Naive thymus-derived CD4-positive, alpha-beta T cell (primary cell): ENCODE measurements at regions not wholly inside any gene's neighbourhood (a gene's known extent, or its start where the extent isn't known, plus 50 kb on each side); places are given as distances from the start of the nearest gene placed in this dataset.

Source experiments
- ATAC-seq: fragments of 150-1000 bp; cut with Tn5 transposase; 2 replicates; pipeline ENCODE4 v1.10.0; 2021; ENCODE audit warnings: mild to moderate bottlenecking, moderate library complexity
- CTCF ChIA-PET: fragments of 350-600 bp; sonication (Branson Sonifier 250); formaldehyde crosslinking; loops from one replicate; lab custom pipeline; 2021; ENCODE audit warnings: antibody characterized with exemption; lab: Charles Lee
- POLR2A ChIA-PET: fragments of 350-600 bp; sonication (Branson Sonifier 250); formaldehyde crosslinking; loops from one replicate; lab custom pipeline; 2021; ENCODE audit warnings: antibody characterized with exemption, inconsistent platforms; lab: Charles Lee
- DNase-seq, 9 donors: peaks; one replicate each; pipeline versions ENCODE4 v3.0.0 to v3.0.0-alpha.2; 2020 to 2022; ENCODE audit warnings: mixed read lengths in 1 of 9
- H3K27ac ChIP-seq: one replicate; pipeline ENCODE4 v1.7.0; 2013; ENCODE audit warnings: mild to moderate bottlenecking, low read depth, low read length, moderate library complexity
- H3K27me3 ChIP-seq, 2 donors: one replicate each; pipeline ENCODE4 v1.7.0; 2013; ENCODE audit warnings: low read length in 2 of 2, mild to moderate bottlenecking in 2 of 2, moderate library complexity in 2 of 2; ENCODE audit not compliant: control insufficient read depth in 2 of 2, insufficient read depth in 2 of 2
- H3K36me3 ChIP-seq, 3 experiments: 1 replicate in 2 of 3; 2 replicates in 1 of 3; pipeline ENCODE4 v1.7.0; 2013; ENCODE audit warnings: low read length in 3 of 3, mild to moderate bottlenecking in 3 of 3, moderate library complexity in 1 of 3; ENCODE audit not compliant: insufficient read depth in 3 of 3, control insufficient read depth in 2 of 3
- H3K4me1 ChIP-seq, 2 donors: one replicate each; pipeline ENCODE4 v1.7.0; 2013; ENCODE audit warnings: low read length in 2 of 2, mild to moderate bottlenecking in 2 of 2, moderate library complexity in 1 of 2; ENCODE audit not compliant: control insufficient read depth in 2 of 2, insufficient read depth in 2 of 2
- H3K4me3 ChIP-seq: 2 replicates; pipeline ENCODE4 v1.7.0; 2013; ENCODE audit warnings: mild to moderate bottlenecking, low read length
- H3K9me3 ChIP-seq, 3 experiments: 1 replicate in 2 of 3; 2 replicates in 1 of 3; pipeline ENCODE4 v1.7.0; 2013; ENCODE audit warnings: low read length in 3 of 3; ENCODE audit not compliant: control insufficient read depth in 2 of 3
- H3K27ac Mint-ChIP-seq, 9 donors: one replicate each; pipeline ENCODE4 v1.8.0; 2020 to 2022; ENCODE audit warnings: mixed read lengths in 9 of 9, mild to moderate bottlenecking in 8 of 9, moderate library complexity in 5 of 9, inconsistent platforms in 2 of 9
- H3K27me3 Mint-ChIP-seq, 5 donors: one replicate each; pipeline ENCODE4 v1.8.0; 2021 to 2022; ENCODE audit warnings: mixed read lengths in 5 of 5, mild to moderate bottlenecking in 1 of 5
- H3K36me3 Mint-ChIP-seq, 5 donors: one replicate each; pipeline ENCODE4 v1.8.0; 2020 to 2022; ENCODE audit warnings: mixed read lengths in 5 of 5, mild to moderate bottlenecking in 3 of 5, inconsistent platforms in 1 of 5
- H3K4me1 Mint-ChIP-seq, 7 donors: one replicate each; pipeline ENCODE4 v1.8.0; 2020 to 2022; ENCODE audit warnings: mixed read lengths in 7 of 7, mild to moderate bottlenecking in 3 of 7, inconsistent platforms in 1 of 7
- H3K4me3 Mint-ChIP-seq, 10 donors: one replicate each; pipeline ENCODE4 v1.8.0; 2020 to 2022; ENCODE audit warnings: mild to moderate bottlenecking in 10 of 10, mixed read lengths in 10 of 10, moderate library complexity in 6 of 10, inconsistent platforms in 2 of 10
- H3K9me3 Mint-ChIP-seq, 11 donors: one replicate each; pipeline ENCODE4 v1.8.0; 2020 to 2022; ENCODE audit warnings: mixed read lengths in 11 of 11, mild to moderate bottlenecking in 4 of 11, inconsistent platforms in 1 of 11, moderate library complexity in 1 of 11
- intact Hi-C, 2 donors: fragments of 100-400 bp; cut with micrococcal nuclease; formaldehyde crosslinking; loops; one replicate each; pipeline ENCODE4 v1.15.1; 2023

DNA sequence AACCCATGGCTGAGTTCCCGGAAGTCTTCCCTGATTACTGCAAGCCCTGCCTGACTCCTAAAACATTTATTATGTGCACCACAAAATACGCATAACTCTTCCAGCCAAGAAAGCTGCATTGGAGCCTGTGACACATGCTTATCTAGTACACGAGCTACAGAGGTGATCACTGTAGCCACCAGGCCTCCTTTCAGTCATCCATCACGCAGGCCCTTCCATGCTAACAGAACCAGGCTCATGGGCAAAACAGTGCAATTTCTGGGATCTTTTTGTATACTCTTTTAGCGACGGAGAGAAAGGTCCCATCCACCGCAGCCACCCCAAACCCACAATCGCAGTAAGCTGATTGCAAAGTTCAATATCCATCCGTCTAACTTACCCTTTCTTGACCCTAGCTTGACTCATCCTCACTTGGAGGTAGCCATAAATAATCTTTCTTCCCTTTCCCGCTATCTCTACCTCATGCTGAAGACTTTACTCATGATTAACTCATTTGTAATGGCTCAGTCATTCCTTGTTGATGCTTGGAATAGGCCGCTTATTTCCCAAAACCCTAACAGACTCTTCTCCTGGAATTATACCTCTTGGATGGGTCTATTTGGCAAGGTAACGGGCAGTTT, 1203.5 kb downstream of the TYW1 start:
- no peaks in the 10 kb centered on the region for H3K27me3 ChIP-seq
- peaks cover 0 to 2% (median 0%) of the 10 kb centered on the region in 7 donors for H3K4me1 Mint-ChIP-seq
- H3K36me3 Mint-ChIP-seq, result peaks cover 0 to 6% (median 0%) of the 10 kb centered on the region in 5 donors
- no peak overlapping the region for H3K4me3 ChIP-seq
- no peaks in the 10 kb centered on the region for H3K36me3 ChIP-seq
- no peak for DNase-seq
- H3K27ac Mint-ChIP-seq, result no peak overlapping the region
- ChIA-PET POLR2A (no interaction called here), CTCF (no interaction called here)
- no peak overlapping the region for H3K27ac ChIP-seq
- no peaks in the 10 kb centered on the region for H3K27me3 Mint-ChIP-seq
- H3K9me3 ChIP-seq, result peaks cover 0 to 6% (median 0%) of the 10 kb centered on the region in 3 experiments
- H3K4me1 ChIP-seq, result no peaks in the 10 kb centered on the region
- no peak overlapping the region for H3K4me3 Mint-ChIP-seq
- intact Hi-C loops, result no loop called here
- peaks cover 0 to 63% (median 20%) of the 10 kb centered on the region in 11 donors for H3K9me3 Mint-ChIP-seq
- ATAC-seq, result no peak

DNA sequence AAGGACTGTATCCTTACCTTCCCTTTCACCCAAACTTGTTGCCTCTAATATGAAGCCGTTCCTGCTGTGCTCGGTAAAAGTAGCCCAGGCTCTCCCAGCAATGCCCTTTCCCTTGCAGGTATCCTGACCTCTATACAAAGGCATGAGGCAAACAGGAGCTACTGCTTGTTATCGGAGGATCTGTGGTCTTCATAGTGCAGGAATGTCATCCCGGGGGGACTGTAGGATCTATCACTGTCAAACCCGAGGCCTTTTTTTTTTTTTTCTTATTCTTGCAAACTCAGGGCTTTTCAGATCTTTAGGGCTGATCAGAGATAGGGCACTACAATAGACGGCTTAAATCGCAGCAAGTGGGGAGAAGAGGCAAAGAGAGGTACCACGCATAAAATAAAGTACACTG, 1206.6 kb downstream of the TYW1 start:
- DNase-seq, result no peak
- H3K9me3 ChIP-seq, result no peaks in the 10 kb centered on the region
- CTCF ChIA-PET, result no interaction called here
- H3K27ac Mint-ChIP-seq, result no peak overlapping the region
- POLR2A ChIA-PET, result no interaction called here
- H3K36me3 Mint-ChIP-seq, result peaks cover 0 to 6% (median 0%) of the 10 kb centered on the region in 5 donors
- no peaks in the 10 kb centered on the region for H3K36me3 ChIP-seq
- no peaks in the 10 kb centered on the region for H3K4me1 Mint-ChIP-seq
- H3K27ac ChIP-seq, result no peak overlapping the region
- intact Hi-C loops, result no loop called here
- H3K9me3 Mint-ChIP-seq, result peaks cover 0 to 59% (median 16%) of the 10 kb centered on the region in 11 donors
- no peak overlapping the region for H3K4me3 Mint-ChIP-seq
- H3K27me3 Mint-ChIP-seq, result no peaks in the 10 kb centered on the region
- H3K27me3 ChIP-seq, result no peaks in the 10 kb centered on the region
- H3K4me3 ChIP-seq, result no peak overlapping the region
- no peak for ATAC-seq
- H3K4me1 ChIP-seq, result no peaks in the 10 kb centered on the region

DNA sequence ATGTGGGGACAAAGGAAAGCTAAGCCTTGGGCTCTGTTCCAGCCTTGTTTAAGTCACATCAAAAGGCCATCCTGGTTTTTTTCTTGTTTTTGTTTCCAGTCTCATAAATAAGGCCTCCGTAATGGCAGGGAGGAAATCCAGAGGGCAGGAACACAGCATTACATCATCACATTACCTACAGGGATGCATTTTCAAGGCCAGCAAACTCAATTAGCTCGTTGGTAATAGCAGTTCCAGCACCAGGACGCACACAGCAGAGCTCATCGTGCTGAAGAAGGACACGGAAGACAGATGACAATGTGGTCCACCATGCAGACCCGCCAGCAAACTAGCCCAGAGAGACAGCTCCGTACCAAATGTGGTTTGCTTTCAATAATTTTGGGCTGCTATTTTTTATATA, 1209.2 kb downstream of the TYW1 start:
- no peak overlapping the region for H3K4me3 ChIP-seq
- H3K27me3 ChIP-seq, result no peaks in the 10 kb centered on the region
- Mint-ChIP-seq H3K4me1 (no peaks in the 10 kb centered on the region), H3K27ac (no peak overlapping the region), H3K27me3 (no peaks in the 10 kb centered on the region), H3K4me3 (no peak overlapping the region), H3K36me3 (peaks cover 0 to 6% (median 0%) of the 10 kb centered on the region in 5 donors), H3K9me3 (peaks cover 0 to 39% (median 14%) of the 10 kb centered on the region in 11 donors)
- CTCF ChIA-PET, result no interaction called here
- no peaks in the 10 kb centered on the region for H3K36me3 ChIP-seq
- H3K4me1 ChIP-seq, result no peaks in the 10 kb centered on the region
- H3K27ac ChIP-seq, result no peak overlapping the region
- ATAC-seq (no peak), DNase-seq (no peak)
- no peaks in the 10 kb centered on the region for H3K9me3 ChIP-seq
- intact Hi-C loops, result no loop called here
- POLR2A ChIA-PET, result no interaction called here

DNA sequence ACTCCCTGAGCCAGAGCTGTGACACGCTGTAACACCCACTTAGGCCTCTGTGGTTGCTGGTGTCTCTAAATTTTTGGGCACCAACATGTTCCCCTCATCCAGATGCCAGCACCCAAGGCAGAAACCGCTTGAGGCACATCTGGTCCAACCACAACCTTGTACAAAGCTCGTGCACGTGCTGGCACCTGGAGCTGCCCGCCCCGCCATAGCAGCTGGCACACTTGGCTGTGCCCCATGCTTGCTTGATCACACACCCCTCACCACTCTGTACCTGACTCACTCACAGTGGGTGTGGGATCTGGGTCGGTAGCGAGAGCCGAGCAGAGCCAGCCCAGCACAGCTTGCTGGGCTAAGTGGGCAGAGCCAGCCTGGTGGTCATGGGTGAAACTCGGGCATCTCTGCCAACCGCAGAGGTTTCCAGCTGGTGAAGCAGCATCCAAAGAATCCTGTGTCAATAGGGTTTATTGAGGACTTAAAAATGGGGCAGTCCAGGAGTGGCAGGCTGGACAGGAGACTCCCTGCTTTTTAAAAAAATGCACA, 1210.4 kb downstream of the TYW1 start:
- Histone ChIP-seq H3K36me3 (no peaks in the 10 kb centered on the region), H3K27me3 (no peaks in the 10 kb centered on the region), H3K4me3 (no peak overlapping the region), H3K27ac (no peak overlapping the region), H3K4me1 (no peaks in the 10 kb centered on the region), H3K9me3 (no peaks in the 10 kb centered on the region)
- DNase-seq (no peak), ATAC-seq (no peak)
- H3K4me1 Mint-ChIP-seq, result no peaks in the 10 kb centered on the region
- intact Hi-C loops, result no loop called here
- ChIA-PET POLR2A (no interaction called here), CTCF (no interaction called here)
- H3K9me3 Mint-ChIP-seq, result peaks cover 0 to 35% (median 16%) of the 10 kb centered on the region in 11 donors
- H3K36me3 Mint-ChIP-seq, result peaks cover 0 to 6% (median 0%) of the 10 kb centered on the region in 5 donors
- H3K4me3 Mint-ChIP-seq, result no peak overlapping the region
- no peaks in the 10 kb centered on the region for H3K27me3 Mint-ChIP-seq
- no peak overlapping the region for H3K27ac Mint-ChIP-seq

DNA sequence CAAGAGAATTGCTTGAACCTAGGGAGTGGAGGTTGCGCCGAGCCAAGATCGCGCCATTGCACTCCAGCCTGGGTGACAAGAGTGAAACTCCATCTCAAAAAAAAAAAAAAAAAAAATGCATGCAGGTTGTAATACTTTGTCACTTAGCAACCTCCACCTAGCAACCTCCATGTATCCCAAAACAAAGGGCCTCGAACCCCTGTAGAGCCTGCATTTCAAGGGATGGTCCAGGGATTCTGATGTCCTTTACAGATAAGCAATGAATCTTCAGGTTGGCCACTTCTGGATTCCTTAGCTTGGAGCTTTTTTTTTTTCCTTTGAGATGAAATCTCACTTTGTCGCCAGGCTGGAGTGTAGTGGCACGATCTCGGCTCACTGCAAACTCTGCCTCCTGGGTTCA, 1211.0 kb downstream of the TYW1 start:
- Mint-ChIP-seq H3K4me3 (no peak overlapping the region), H3K4me1 (no peaks in the 10 kb centered on the region), H3K36me3 (peaks cover 0 to under 1% (median 0%) of the 10 kb centered on the region in 5 donors), H3K27me3 (no peaks in the 10 kb centered on the region), H3K9me3 (peaks cover 0 to 31% (median 16%) of the 10 kb centered on the region in 11 donors), H3K27ac (no peak overlapping the region)
- Histone ChIP-seq H3K9me3 (no peaks in the 10 kb centered on the region), H3K4me3 (no peak overlapping the region), H3K36me3 (no peaks in the 10 kb centered on the region), H3K27ac (no peak overlapping the region), H3K4me1 (no peaks in the 10 kb centered on the region), H3K27me3 (no peaks in the 10 kb centered on the region)
- CTCF ChIA-PET, result no interaction called here
- intact Hi-C loops, result no loop called here
- POLR2A ChIA-PET, result no interaction called here
- ATAC-seq (no peak), DNase-seq (no peak)

GRCh38 chr7:68209486-68209885, 1212.9 kb downstream of the TYW1 start:
- Histone ChIP-seq H3K4me1 (no peaks in the 10 kb centered on the region), H3K36me3 (no peaks in the 10 kb centered on the region), H3K4me3 (no peak overlapping the region), H3K27me3 (no peaks in the 10 kb centered on the region), H3K27ac (no peak overlapping the region), H3K9me3 (peaks cover 0 to under 1% (median 0%) of the 10 kb centered on the region in 3 experiments)
- Mint-ChIP-seq H3K27me3 (no peaks in the 10 kb centered on the region), H3K9me3 (peaks cover 0 to 27% (median 15%) of the 10 kb centered on the region in 11 donors), H3K4me3 (no peak overlapping the region), H3K36me3 (peaks cover 0 to 2% (median 0%) of the 10 kb centered on the region in 5 donors), H3K4me1 (no peaks in the 10 kb centered on the region), H3K27ac (no peak overlapping the region)
- ATAC-seq (no peak), DNase-seq (no peak)
- CTCF ChIA-PET, result no interaction called here
- intact Hi-C loops, result no loop called here
- POLR2A ChIA-PET, result no interaction called here

GRCh38 chr7:68213838-68214237, 1217.2 kb downstream of the TYW1 start:
- Mint-ChIP-seq H3K4me3 (no peak overlapping the region), H3K27ac (no peak overlapping the region), H3K27me3 (no peaks in the 10 kb centered on the region), H3K4me1 (no peaks in the 10 kb centered on the region), H3K36me3 (peaks cover 0 to 2% (median 0%) of the 10 kb centered on the region in 5 donors), H3K9me3 (peaks cover 0 to 26% (median 11%) of the 10 kb centered on the region in 11 donors)
- ATAC-seq (no peak), DNase-seq (no peak)
- no peaks in the 10 kb centered on the region for H3K36me3 ChIP-seq
- no peak overlapping the region for H3K4me3 ChIP-seq
- peaks cover 0 to 4% (median 0%) of the 10 kb centered on the region in 3 experiments for H3K9me3 ChIP-seq
- no peaks in the 10 kb centered on the region for H3K4me1 ChIP-seq
- no peaks in the 10 kb centered on the region for H3K27me3 ChIP-seq
- ChIA-PET CTCF (no interaction called here), POLR2A (no interaction called here)
- intact Hi-C loops, result no loop called here
- H3K27ac ChIP-seq, result no peak overlapping the region
